ENCODE measurements at regions not wholly inside any gene's neighbourhood (a gene's known extent, or its start where the extent isn't known, plus 50 kb on each side); places are given as distances from the start of the nearest gene placed in this dataset.

DNA sequence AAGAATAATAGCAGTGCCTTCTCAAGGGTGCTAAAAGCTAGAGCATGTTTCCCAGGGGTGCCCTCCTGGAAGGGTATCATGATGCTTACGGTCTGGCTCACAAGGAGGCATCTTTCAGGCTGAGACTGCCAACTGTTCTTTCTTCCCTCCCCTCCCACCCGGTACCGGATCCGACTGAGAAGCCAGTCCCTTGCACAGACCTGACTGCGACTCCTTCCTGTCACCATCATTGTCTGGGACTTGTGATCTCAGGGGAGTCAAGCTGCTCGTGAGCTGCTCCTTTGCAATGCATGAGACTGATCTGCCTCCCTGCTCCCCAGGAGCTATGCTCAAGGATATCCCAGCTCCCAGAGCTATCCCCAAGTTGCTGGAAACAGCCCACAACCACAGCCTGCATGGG lies 170.8 kb downstream of the GADD45G start:
- Histone ChIP-seq H2BK12ac (ENCODE audit: low read length) (no peak overlapping the region), H2AK5ac (ENCODE audit: low read length) (no peak overlapping the region), H3K23ac (ENCODE audit: low read length) (no peak overlapping the region), H3K27ac (ENCODE audit: low read depth, low read length) (no peak overlapping the region), H3K79me1 (ENCODE audit: low read length) (peaks cover 30% of the 10 kb centered on the region), H2AFZ (ENCODE audit: insufficient read depth, low read length, poor library complexity) (no peak overlapping the region), H4K91ac (ENCODE audit: low read depth, low read length) (no peak overlapping the region), H3K4me2 (ENCODE audit: low read length) (no peak overlapping the region), H3K14ac (ENCODE audit: low read length) (no peak overlapping the region), H3K79me2 (ENCODE audit: control insufficient read depth, insufficient read depth, low read length, poor library complexity) (no peaks in the 10 kb centered on the region), H3K9me3 (ENCODE audit: insufficient read depth, low read depth, low read length) (peaks cover 2% of the 10 kb centered on the region), H3K9ac (ENCODE audit: low read length) (no peak overlapping the region), H3K18ac (ENCODE audit: low read length) (no peak overlapping the region), H3K4me3 (ENCODE audit: low read depth, low read length) (no peak overlapping the region), H3K36me3 (ENCODE audit: control insufficient read depth in 1 of 2, insufficient read depth in 2 of 2, low read length in 2 of 2) (no peaks in the 10 kb centered on the region), H4K8ac (ENCODE audit: low read depth, low read length) (no peak overlapping the region), H4K12ac (ENCODE audit: low read depth, low read length) (no peak overlapping the region), H3K4ac (ENCODE audit: low read depth, low read length) (no peak overlapping the region), H3K4me1 (ENCODE audit: control insufficient read depth in 1 of 2, insufficient read depth in 2 of 2, low read length in 2 of 2) (peaks cover 15 to 23% of the 10 kb centered on the region in 2 experiments), H2BK120ac (ENCODE audit: insufficient read depth, low read length, poor library complexity) (no peak overlapping the region), H3K27me3 (ENCODE audit: insufficient read depth, low read length) (no peaks in the 10 kb centered on the region), H2BK5ac (ENCODE audit: low read depth, low read length, poor library complexity) (no peak overlapping the region)
- no peak for DNase-seq
- WGBS (ENCODE audit: extremely low coverage, insufficient coverage, insufficient read length) = no CpG with 5 or more reads among the region's 6 CpGs

DNA sequence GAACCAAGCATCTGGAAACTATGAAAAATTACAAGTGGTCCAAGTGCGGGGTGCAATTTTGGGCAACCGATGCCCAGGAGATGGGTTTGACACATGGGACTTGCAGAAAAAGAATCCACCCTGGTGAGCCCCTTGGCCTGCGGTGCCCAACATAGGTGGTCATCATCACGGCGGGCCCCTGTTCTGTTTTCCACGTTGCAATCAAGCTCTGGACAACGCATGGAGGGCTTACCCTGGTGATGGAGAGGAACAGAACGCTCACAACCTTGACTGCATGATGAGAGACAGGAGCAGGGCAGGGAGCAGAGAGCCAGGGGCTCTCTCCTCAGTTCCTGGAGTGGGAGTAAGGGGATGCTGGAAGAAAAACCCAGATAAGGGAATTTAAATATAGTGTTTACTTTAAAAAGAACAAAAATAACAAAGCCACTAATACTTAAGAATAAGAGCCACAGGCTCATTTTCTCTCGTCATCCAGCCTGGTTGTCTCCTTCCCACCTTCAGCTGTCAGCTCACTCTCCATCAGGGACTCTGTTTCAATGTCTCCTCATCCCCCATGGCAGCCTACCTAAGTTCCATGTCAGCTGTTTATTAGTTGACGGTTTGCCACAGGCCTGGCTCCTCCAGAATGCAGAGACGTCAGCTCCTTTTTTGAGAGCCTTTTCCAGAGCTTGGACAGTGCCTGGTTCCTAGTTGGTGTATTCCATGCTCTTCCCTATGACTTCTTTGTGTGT lies 172.1 kb downstream of the GADD45G start:
- H2AFZ ChIP-seq (ENCODE audit: insufficient read depth, low read length, poor library complexity) = no peak overlapping the region
- no peaks in the 10 kb centered on the region for H3K79me2 ChIP-seq (ENCODE audit: control insufficient read depth, insufficient read depth, low read length, poor library complexity)
- no peak for DNase-seq
- H3K79me1 ChIP-seq (ENCODE audit: low read length) = peaks cover 32% of the 10 kb centered on the region
- H3K36me3 ChIP-seq (ENCODE audit: control insufficient read depth in 1 of 2, insufficient read depth in 2 of 2, low read length in 2 of 2) = no peaks in the 10 kb centered on the region
- peak overlapping the region; percentile 20 for H4K8ac ChIP-seq (ENCODE audit: low read depth, low read length)
- WGBS (ENCODE audit: extremely low coverage, insufficient coverage, insufficient read length) = no CpG with 5 or more reads among the region's 11 CpGs
- peak overlapping the region; percentile 4 for H3K4ac ChIP-seq (ENCODE audit: low read depth, low read length)
- peak overlapping the region; percentile 19 for H2AK5ac ChIP-seq (ENCODE audit: low read length)
- no peak overlapping the region for H3K9ac ChIP-seq (ENCODE audit: low read length)
- peaks cover 15 to 22% of the 10 kb centered on the region in 2 experiments for H3K4me1 ChIP-seq (ENCODE audit: control insufficient read depth in 1 of 2, insufficient read depth in 2 of 2, low read length in 2 of 2)
- peak overlapping the region; percentile 38 for H3K18ac ChIP-seq (ENCODE audit: low read length)
- H4K12ac ChIP-seq (ENCODE audit: low read depth, low read length) = no peak overlapping the region
- no peak overlapping the region for H3K4me2 ChIP-seq (ENCODE audit: low read length)
- peak overlapping the region; percentile 54 for H3K14ac ChIP-seq (ENCODE audit: low read length)
- H3K27ac ChIP-seq (ENCODE audit: low read depth, low read length) = peak overlapping the region; percentile 79
- H3K23ac ChIP-seq (ENCODE audit: low read length) = no peak overlapping the region
- H2BK120ac ChIP-seq (ENCODE audit: insufficient read depth, low read length, poor library complexity) = peak overlapping the region; percentile 62
- H3K27me3 ChIP-seq (ENCODE audit: insufficient read depth, low read length) = no peaks in the 10 kb centered on the region
- H3K4me3 ChIP-seq (ENCODE audit: low read depth, low read length) = no peak overlapping the region
- H2BK12ac ChIP-seq (ENCODE audit: low read length) = peak overlapping the region; percentile 77
- H2BK5ac ChIP-seq (ENCODE audit: low read depth, low read length, poor library complexity) = peak overlapping the region; percentile 5
- H4K91ac ChIP-seq (ENCODE audit: low read depth, low read length) = peak overlapping the region; percentile 70
- peaks cover 2% of the 10 kb centered on the region for H3K9me3 ChIP-seq (ENCODE audit: insufficient read depth, low read depth, low read length)

DNA sequence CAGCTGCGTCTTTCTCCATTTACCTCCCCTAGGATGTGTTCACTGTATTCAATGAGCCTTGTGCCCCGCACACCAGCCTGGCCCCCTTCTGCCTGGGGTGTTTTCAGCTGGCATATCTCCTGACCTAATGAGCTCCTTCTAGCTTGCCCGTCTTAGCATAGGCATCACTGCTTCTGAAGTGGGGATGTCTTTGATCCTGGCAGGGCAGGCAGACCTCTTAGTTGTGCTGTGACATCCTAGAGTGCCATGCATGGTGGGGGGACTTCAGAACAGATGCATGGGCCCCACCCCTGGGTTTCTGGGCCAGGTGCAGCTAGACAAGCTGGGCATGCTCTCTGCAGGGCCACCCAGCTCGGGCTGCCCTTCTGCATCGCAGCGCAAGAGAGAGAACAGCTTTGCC lies 172.7 kb downstream of the GADD45G start:
- Histone ChIP-seq H4K91ac (ENCODE audit: low read depth, low read length) (peak overlapping the region; percentile 70), H2AFZ (ENCODE audit: insufficient read depth, low read length, poor library complexity) (no peak overlapping the region), H4K12ac (ENCODE audit: low read depth, low read length) (no peak overlapping the region), H3K14ac (ENCODE audit: low read length) (peak overlapping the region; percentile 54), H3K18ac (ENCODE audit: low read length) (peak overlapping the region; percentile 27), H3K79me2 (ENCODE audit: control insufficient read depth, insufficient read depth, low read length, poor library complexity) (no peaks in the 10 kb centered on the region), H3K9ac (ENCODE audit: low read length) (peak overlapping the region; percentile 28), H3K4me2 (ENCODE audit: low read length) (peak overlapping the region; percentile 23), H3K4ac (ENCODE audit: low read depth, low read length) (peak overlapping the region; percentile 54), H2BK5ac (ENCODE audit: low read depth, low read length, poor library complexity) (peak overlapping the region; percentile 5), H3K27me3 (ENCODE audit: insufficient read depth, low read length) (no peaks in the 10 kb centered on the region), H3K27ac (ENCODE audit: low read depth, low read length) (peak overlapping the region; percentile 79), H2BK120ac (ENCODE audit: insufficient read depth, low read length, poor library complexity) (peak overlapping the region; percentile 62), H3K23ac (ENCODE audit: low read length) (no peak overlapping the region), H3K4me3 (ENCODE audit: low read depth, low read length) (no peak overlapping the region), H2BK12ac (ENCODE audit: low read length) (peak overlapping the region; percentile 60), H4K8ac (ENCODE audit: low read depth, low read length) (peak overlapping the region; percentile 20), H2AK5ac (ENCODE audit: low read length) (peak overlapping the region; percentile 48), H3K4me1 (ENCODE audit: control insufficient read depth in 1 of 2, insufficient read depth in 2 of 2, low read length in 2 of 2) (peaks cover 18 to 22% of the 10 kb centered on the region in 2 experiments), H3K9me3 (ENCODE audit: insufficient read depth, low read depth, low read length) (peaks cover 2% of the 10 kb centered on the region), H3K36me3 (ENCODE audit: control insufficient read depth in 1 of 2, insufficient read depth in 2 of 2, low read length in 2 of 2) (no peaks in the 10 kb centered on the region), H3K79me1 (ENCODE audit: low read length) (peaks cover 34% of the 10 kb centered on the region)
- no CpG with 5 or more reads among the region's 6 CpGs for WGBS (ENCODE audit: extremely low coverage, insufficient coverage, insufficient read length)
- DNase-seq = no peak

DNA sequence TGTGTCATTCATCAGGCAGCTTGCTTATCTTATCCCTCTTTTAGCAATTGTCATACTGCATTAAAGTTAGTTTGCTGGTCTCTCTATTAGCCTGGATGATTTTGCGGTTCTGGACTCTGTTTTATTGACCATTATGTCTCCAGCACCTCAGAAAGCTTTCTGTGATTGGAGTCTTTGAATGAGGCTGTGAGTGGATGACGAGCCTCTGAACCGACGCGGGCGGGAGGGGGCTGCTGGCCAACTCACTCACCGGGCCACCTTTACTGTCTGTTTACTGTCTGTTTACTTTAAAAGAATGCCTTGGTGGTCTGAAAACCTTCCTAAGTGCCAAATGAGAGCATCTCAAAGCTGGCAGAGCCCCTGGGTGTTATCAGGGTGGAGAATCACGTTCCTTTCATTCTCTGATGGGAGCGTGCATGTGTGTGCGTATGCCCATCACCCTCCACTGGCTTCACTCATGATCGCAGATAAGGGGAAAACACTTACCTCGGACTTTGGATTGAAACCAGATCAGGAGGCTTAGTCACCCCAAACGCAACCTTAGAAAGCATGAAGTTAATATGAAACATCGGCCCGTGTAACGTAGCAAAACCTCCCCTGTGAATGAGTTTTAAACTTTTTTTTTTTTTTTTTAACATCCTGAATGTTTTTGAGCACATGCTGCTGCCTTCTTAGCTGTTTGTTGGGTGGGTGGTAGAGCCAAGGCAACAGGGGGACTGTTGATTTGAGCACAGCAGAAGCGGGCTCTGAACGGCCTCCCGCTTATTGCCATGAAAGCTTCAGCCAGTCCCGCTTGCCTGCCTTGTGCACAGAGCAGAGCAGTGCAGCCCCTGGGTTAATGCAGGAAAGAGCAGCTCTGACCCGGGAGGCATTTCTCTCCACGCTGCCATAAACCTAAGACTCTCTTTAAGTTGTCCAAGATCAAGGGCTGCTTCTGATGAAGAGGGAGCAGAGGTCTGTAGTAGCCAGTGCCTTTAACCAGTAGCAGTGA lies 173.6 kb downstream of the GADD45G start:
- H2BK12ac ChIP-seq (ENCODE audit: low read length) = peak overlapping the region; percentile 60
- H3K14ac ChIP-seq (ENCODE audit: low read length) = peak overlapping the region; percentile 87
- peak overlapping the region; percentile 23 for H3K4me2 ChIP-seq (ENCODE audit: low read length)
- peak overlapping the region; percentile 84 for H4K91ac ChIP-seq (ENCODE audit: low read depth, low read length)
- H4K12ac ChIP-seq (ENCODE audit: low read depth, low read length) = no peak overlapping the region
- H3K9ac ChIP-seq (ENCODE audit: low read length) = no peak overlapping the region
- H2BK5ac ChIP-seq (ENCODE audit: low read depth, low read length, poor library complexity) = peak overlapping the region; percentile 89
- H2BK120ac ChIP-seq (ENCODE audit: insufficient read depth, low read length, poor library complexity) = peak overlapping the region; percentile 62
- peak overlapping the region; percentile 20 for H4K8ac ChIP-seq (ENCODE audit: low read depth, low read length)
- H3K27me3 ChIP-seq (ENCODE audit: insufficient read depth, low read length) = no peaks in the 10 kb centered on the region
- peaks cover 2% of the 10 kb centered on the region for H3K9me3 ChIP-seq (ENCODE audit: insufficient read depth, low read depth, low read length)
- H3K23ac ChIP-seq (ENCODE audit: low read length) = no peak overlapping the region
- peak overlapping the region; percentile 84 for H3K27ac ChIP-seq (ENCODE audit: low read depth, low read length)
- H2AK5ac ChIP-seq (ENCODE audit: low read length) = peak overlapping the region; percentile 48
- WGBS (ENCODE audit: extremely low coverage, insufficient coverage, insufficient read length) = no CpG with 5 or more reads among the region's 22 CpGs
- no peak for DNase-seq
- H3K4ac ChIP-seq (ENCODE audit: low read depth, low read length) = peak overlapping the region; percentile 54
- peaks cover 32% of the 10 kb centered on the region for H3K79me1 ChIP-seq (ENCODE audit: low read length)
- peak overlapping the region; percentile 67 for H3K18ac ChIP-seq (ENCODE audit: low read length)
- H2AFZ ChIP-seq (ENCODE audit: insufficient read depth, low read length, poor library complexity) = peak overlapping the region; percentile 21
- H3K79me2 ChIP-seq (ENCODE audit: control insufficient read depth, insufficient read depth, low read length, poor library complexity) = no peaks in the 10 kb centered on the region
- H3K36me3 ChIP-seq (ENCODE audit: control insufficient read depth in 1 of 2, insufficient read depth in 2 of 2, low read length in 2 of 2) = no peaks in the 10 kb centered on the region
- H3K4me1 ChIP-seq (ENCODE audit: control insufficient read depth in 1 of 2, insufficient read depth in 2 of 2, low read length in 2 of 2) = peaks cover 18 to 22% of the 10 kb centered on the region in 2 experiments
- no peak overlapping the region for H3K4me3 ChIP-seq (ENCODE audit: low read depth, low read length)
